ENCODE measurements at regions not wholly inside any gene's neighbourhood (a gene's known extent, or its start where the extent isn't known, plus 50 kb on each side); places are given as distances from the start of the nearest gene placed in this dataset.

DNA sequence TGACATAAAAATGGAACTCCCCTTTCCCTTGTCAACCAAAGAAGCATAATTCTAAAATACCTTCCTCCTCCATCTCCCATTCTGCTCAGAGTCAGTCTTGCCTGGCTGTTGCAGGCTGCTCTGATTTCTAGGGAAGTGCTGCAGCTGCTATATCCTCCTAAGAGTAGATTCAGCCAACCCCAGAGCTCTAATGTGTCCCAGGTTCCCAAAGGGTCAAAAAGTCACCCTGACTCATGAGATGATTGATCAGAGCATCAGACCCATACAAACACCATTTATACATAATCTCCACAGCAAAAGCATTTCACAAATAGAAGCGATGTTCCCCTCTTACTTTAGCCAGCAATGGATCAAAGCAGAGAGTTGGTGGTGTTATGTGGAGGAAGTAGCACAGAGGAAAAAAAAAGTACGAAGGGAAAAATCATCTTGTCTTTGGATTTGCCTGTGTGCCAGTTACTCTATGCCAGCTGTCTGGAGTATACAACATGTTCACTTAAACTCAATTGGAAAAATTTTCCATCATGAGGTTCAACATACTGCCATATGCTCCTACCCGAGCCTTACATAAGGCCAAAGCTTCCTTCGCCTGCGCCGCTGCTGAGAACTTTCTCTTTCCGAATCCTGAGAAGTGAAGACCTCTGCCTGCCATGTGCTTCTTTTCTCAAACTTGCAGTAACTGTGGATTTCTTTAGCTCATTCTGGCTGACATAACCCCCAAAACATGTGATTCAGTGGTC, 258.0 kb downstream of the TLE4 start:
- in situ Hi-C loops (cut with HindIII; ENCODE audit: low pct_unique_long_range_greater_than_20kb, low sequenced_read_pairs) = no loop called here
- TF ChIP-seq JUND (IDR thresholded peaks at IDR 0.05; ENCODE audit: low read depth) = no peak
- DNase-seq (ENCODE audit: low read depth in 1 of 2, low spot score in 1 of 2) = no peak

DNA sequence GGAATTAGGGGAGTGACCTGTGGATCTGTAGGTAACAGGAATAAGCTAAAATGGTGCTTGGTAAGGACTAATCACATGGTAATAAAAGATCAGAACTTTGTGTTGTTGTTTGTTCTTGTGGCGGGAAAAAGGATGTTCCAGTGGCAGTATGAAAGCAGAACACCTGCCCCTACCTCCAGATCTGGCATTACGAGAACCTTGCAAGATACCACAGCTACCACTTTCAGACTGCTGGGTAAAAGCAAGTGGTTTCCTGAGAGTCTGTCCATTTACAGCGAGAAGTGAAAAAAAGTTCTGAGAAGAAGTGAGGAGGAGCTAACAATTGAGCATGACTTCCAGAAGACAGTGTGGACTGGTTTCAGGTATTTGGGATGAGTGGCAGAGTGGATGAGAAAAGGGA, 252.5 kb downstream of the TLE4 start:
- in situ Hi-C loops (cut with HindIII; ENCODE audit: low pct_unique_long_range_greater_than_20kb, low sequenced_read_pairs) = no loop called here
- no peak for DNase-seq (ENCODE audit: low read depth in 1 of 2, low spot score in 1 of 2)
- TF ChIP-seq JUND (IDR thresholded peaks at IDR 0.05; ENCODE audit: low read depth) = no peak

DNA sequence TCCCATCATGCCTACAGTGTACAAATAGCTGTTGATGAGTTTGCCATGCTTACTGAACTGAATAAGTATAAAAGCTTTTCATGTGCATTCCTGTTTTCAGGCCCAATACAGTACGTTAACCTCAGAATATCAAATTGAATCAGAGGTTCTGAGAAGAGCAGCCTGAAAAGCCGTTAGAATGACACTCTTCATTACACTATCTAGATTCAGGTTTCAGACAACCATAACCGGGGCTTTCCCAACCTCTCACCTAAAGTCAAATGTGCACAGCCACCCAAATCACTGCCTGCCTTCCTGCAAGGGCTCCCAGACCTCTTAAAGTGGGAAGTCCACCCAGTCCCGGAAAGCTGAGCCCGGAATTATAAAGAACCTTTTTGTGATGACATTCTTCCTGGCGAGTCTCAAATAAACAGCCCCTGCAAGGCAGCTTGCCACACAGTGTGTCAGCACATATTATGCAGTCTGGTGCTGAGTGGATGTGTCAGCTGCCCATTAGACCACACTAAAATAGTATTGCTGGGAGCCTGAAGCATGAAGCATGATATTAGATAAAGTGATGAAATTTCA, 245.8 kb downstream of the TLE4 start:
- TF ChIP-seq JUND (IDR thresholded peaks at IDR 0.05; ENCODE audit: low read depth) = no peak
- in situ Hi-C loops (cut with HindIII; ENCODE audit: low pct_unique_long_range_greater_than_20kb, low sequenced_read_pairs) = no loop called here
- no peak for DNase-seq (ENCODE audit: low read depth in 1 of 2, low spot score in 1 of 2)

DNA sequence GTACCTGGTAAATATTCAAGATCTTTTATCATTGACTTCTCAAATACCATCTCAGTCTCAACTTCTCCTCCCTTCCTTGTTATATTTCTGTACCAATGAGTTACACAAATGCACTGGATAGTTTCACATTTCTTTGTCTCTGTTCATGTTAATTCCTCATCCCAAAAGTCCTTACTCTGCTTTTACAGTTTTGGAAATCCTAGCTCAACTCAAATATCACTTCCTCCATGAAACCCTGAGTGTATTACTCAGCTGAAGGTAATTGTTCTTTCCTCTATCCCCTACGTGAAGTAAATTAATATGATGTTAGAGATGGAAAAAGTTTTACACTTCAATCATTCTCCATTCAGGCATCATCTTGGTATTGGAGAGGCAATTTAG, 241.5 kb downstream of the TLE4 start:
- TF ChIP-seq JUND (IDR thresholded peaks at IDR 0.05; ENCODE audit: low read depth) = no peak
- in situ Hi-C loops (cut with HindIII; ENCODE audit: low pct_unique_long_range_greater_than_20kb, low sequenced_read_pairs) = no loop called here
- DNase-seq (ENCODE audit: low read depth in 1 of 2, low spot score in 1 of 2) = no peak

DNA sequence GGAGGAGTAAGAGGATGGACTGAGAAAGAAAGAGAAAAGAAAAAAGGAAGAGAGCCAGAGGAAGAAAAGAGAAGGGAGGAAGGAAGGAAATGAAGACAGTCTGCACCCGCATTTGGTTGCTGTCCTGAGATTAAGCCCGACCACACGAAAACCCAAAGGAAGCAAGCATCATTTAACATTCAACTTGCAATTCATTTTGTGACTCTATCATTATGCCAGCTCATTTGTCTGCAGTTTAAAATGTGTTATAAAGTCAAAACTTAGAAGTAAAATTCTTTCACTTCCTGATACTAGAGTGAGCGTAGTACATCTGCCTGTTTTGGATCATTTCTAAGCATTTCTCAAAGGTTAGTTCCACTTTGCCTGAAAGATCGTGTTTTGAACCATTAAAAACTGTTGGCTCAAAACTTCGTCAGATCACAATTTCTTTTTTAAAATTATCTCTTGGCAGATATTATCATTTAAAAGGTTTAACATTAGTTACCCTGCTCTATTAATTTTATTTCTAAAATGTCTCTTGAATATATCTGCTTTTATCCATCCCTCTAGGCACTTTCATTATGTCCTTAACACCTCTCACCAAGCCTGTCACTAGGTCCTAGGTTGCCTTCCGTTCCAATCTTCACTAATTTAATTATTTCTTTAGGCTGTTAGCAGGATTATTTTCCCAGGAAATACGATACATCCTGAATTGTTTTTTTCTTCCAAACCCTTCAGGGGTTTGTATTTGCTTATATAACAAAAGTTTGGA, 240.9 kb downstream of the TLE4 start:
- TF ChIP-seq JUND (IDR thresholded peaks at IDR 0.05; ENCODE audit: low read depth) = no peak
- DNase-seq (ENCODE audit: low read depth in 1 of 2, low spot score in 1 of 2) = no peak
- in situ Hi-C loops (cut with HindIII; ENCODE audit: low pct_unique_long_range_greater_than_20kb, low sequenced_read_pairs) = no loop called here

DNA sequence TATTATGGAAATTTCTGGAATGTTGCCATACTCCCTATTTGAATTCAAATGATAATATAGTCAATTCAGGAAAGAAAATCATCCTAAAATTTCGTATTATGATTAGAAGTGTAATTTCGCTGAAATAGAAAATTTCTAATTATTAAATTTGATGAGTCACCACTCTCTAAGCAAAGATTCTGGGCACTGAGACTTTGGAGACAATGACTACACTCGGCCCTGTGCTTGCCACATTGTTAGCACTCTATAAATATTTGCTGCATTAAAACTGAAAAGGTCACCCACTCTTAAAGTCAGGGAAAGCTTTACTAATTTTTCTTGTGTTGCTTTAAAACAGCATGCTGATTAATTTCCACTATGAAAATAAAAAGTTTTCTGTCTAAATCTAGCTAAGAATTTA, 240.3 kb downstream of the TLE4 start:
- in situ Hi-C loops (cut with HindIII; ENCODE audit: low pct_unique_long_range_greater_than_20kb, low sequenced_read_pairs) = no loop called here
- DNase-seq (ENCODE audit: low read depth in 1 of 2, low spot score in 1 of 2) = no peak
- TF ChIP-seq JUND (IDR thresholded peaks at IDR 0.05; ENCODE audit: low read depth) = no peak

DNA sequence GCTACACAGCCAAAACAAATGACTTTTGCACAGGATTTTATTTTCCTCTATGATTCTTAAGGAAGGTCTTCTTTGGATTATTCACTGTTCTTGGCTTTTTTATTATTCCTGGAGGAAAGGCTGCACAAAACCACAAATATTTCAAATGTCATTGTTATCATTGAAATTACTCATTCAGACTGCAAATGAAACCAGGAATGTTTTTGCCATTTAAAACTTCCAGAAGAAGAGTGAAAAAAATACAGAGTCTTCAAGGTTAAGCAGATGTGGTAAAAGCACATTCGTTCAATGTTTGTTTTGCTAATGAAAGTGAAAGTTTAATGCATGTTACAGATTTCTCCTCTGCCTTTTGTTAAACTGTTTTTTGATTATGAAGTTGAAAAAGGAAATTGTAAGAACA, 238.2 kb downstream of the TLE4 start:
- in situ Hi-C loops (cut with HindIII; ENCODE audit: low pct_unique_long_range_greater_than_20kb, low sequenced_read_pairs) = no loop called here
- DNase-seq (ENCODE audit: low read depth in 1 of 2, low spot score in 1 of 2) = no peak
- TF ChIP-seq JUND (IDR thresholded peaks at IDR 0.05; ENCODE audit: low read depth) = no peak

DNA sequence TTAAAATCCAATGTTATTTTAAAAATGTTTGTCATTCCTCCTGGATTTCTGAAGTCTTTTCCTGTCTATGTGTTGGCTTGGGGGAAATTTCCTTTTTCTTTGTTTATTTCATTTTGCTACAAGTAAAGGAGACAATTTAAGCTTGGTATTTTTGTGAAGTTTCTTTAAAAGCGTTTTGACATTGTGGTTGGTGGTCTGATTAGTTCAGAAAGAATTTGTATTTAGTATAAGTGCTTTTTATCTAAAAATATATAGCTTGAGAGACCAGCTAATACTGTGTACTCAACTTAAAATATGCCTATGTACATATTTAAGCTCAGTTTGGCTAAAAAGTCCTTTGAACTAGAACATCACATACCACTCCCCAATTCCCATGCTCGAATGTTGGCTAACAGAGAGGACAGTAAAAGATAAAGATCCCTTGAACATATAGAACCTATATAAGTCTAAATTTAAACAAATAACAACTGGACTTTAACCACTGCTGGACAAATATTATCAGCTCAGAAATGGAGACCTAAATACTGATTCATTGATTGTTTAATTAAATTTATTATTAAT, 237.6 kb downstream of the TLE4 start:
- DNase-seq (ENCODE audit: low read depth in 1 of 2, low spot score in 1 of 2) = no peak
- no peak for TF ChIP-seq JUND (IDR thresholded peaks at IDR 0.05; ENCODE audit: low read depth)
- in situ Hi-C loops (cut with HindIII; ENCODE audit: low pct_unique_long_range_greater_than_20kb, low sequenced_read_pairs) = no loop called here

DNA sequence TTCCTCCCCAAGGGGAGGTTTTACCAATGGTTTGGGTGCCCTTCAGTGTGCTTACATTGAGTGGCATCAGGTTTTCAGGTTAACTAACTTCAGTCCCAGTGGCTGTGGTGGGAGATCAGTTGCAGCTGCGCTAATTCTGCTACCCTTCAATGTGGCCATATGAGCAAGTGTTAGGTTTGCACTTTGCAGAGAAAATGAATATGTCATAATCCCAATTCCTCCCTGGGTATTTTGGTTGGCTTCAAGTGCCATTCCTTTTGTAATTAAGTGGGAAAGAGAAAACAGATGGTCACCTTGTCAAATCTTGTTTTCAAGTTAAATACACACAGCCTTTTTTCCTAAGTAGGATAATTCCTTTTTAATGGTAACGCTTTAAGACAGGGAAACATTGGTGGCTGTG, 236.2 kb downstream of the TLE4 start:
- no peak for DNase-seq (ENCODE audit: low read depth in 1 of 2, low spot score in 1 of 2)
- in situ Hi-C loops (cut with HindIII; ENCODE audit: low pct_unique_long_range_greater_than_20kb, low sequenced_read_pairs) = no loop called here
- no peak for TF ChIP-seq JUND (IDR thresholded peaks at IDR 0.05; ENCODE audit: low read depth)

DNA sequence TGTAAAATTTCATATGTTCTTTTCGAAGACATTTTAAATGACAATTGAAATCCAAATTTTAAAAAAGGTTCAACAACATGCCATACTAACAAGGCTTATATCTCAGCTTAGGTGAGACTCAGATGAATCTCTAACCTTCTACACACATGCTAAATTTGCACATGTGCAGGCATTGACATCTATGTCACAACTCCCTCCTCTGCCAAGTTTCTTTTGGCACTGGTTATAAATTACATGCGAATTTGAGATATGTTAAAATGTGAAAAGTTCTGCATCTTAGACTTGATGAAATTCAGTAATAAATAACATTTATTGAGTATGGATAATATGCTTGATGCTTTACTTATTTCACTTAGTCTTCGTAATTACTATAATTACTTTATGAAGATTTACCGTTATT, 234.3 kb downstream of the TLE4 start:
- in situ Hi-C loops (cut with HindIII; ENCODE audit: low pct_unique_long_range_greater_than_20kb, low sequenced_read_pairs) = no loop called here
- TF ChIP-seq JUND (IDR thresholded peaks at IDR 0.05; ENCODE audit: low read depth) = no peak
- DNase-seq (ENCODE audit: low read depth in 1 of 2, low spot score in 1 of 2) = no peak

DNA sequence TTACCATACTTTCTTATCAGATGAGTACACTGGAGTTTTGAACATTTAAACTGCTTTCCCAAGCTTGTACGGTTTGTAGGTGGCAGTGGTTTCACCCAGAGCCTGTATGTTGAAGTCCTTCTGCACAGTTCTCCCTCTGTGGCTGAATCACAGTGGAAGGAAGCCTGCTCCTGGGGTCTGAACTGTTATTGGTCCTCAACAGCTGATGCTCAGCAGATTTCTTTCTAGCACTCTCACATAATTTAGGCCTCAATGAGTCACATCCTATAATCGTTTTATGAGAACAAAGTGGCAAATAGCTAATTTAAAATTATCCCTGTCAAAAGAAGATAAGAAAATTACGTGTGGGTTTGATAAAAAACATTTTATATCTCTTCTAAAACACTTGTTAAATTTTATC, 229.7 kb downstream of the TLE4 start:
- TF ChIP-seq JUND (IDR thresholded peaks at IDR 0.05; ENCODE audit: low read depth) = no peak
- in situ Hi-C loops (cut with HindIII; ENCODE audit: low pct_unique_long_range_greater_than_20kb, low sequenced_read_pairs) = no loop called here

DNA sequence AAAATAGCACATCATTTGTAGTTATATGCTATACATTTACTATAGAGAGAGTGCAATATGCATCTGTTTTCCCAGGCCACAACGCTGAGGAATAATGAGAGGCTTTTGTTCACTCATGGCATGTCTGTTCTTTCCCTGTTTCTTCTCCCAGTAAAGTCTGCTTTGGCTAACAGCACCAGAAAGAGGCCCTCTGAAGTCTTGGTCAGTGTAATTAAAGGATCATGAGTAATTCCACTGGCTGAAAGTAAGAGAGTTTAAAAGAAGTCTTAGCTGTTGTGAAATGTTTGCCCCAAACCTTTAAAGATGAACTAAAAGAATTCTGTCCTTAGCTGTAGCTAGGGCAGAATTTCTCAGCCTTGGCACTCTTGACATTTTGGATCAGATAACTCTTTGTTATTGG, 228.8 kb downstream of the TLE4 start:
- DNase-seq (ENCODE audit: low read depth in 1 of 2, low spot score in 1 of 2) = no peak
- TF ChIP-seq JUND (IDR thresholded peaks at IDR 0.05; ENCODE audit: low read depth) = no peak
- in situ Hi-C loops (cut with HindIII; ENCODE audit: low pct_unique_long_range_greater_than_20kb, low sequenced_read_pairs) = no loop called here

More for the DNA sequence above, 229.7 kb downstream of the TLE4 start:
- no peak for DNase-seq (ENCODE audit: low read depth in 1 of 2, low spot score in 1 of 2)
